Body of pancreas (tissue), 4 donors: ENCODE measurements at regions not wholly inside any gene's neighbourhood (a gene's known extent, or its start where the extent isn't known, plus 50 kb on each side); places are given as distances from the start of the nearest gene placed in this dataset.
"Not testable (repeated sequence)": the region's sequence is repeated elsewhere in the genome, so short reads cannot be mapped to it uniquely, and the experiment has no call there.

Source experiments
- ATAC-seq: fragments of 150-250 bp; one replicate; pipeline ENCODE4 v1.9.1; 2016
- DNase-seq, 4 donors: peaks; one replicate each; pipeline ENCODE4 v3.0.0-alpha.2; 2019
- H3K27ac ChIP-seq, 4 donors: fragments of 200-600 bp; sonication (generic); 1 replicate in 3 of 4; 2 replicates in 1 of 4; pipeline versions ENCODE4 v1.5.1 to v1.6.1; 2016 to 2019; ENCODE audit warnings: mild to moderate bottlenecking in 1 of 4, mixed read lengths in 1 of 4, moderate library complexity in 1 of 4
- H3K27me3 ChIP-seq, 2 donors: fragments of 200-600 bp; sonication (generic); one replicate each; pipeline ENCODE4 v1.6.0; 2016; ENCODE audit warnings: mild to moderate bottlenecking in 1 of 2
- H3K36me3 ChIP-seq, 2 donors: fragments of 200-600 bp; sonication (generic); replicated peaks in 1 of 2; 2 replicates each; pipeline ENCODE4 v1.5.1; 2016; ENCODE audit warnings: low read depth in 2 of 2; ENCODE audit not compliant: insufficient read depth in 1 of 2
- H3K4me1 ChIP-seq: fragments of 200-600 bp; sonication (generic); one replicate; pipeline ENCODE4 v1.6.0; 2016
- H3K4me3 ChIP-seq, 2 donors: fragments of 200-600 bp; sonication (generic); 1 replicate in 1 of 2; 2 replicates in 1 of 2; pipeline ENCODE4 v1.5.1; 2016 to 2019
- H3K9me3 ChIP-seq, 3 donors: fragments of 200-600 bp; sonication (generic); 1 replicate in 2 of 3; 2 replicates in 1 of 3; pipeline ENCODE4 v1.5.1; 2016
- POLR2A ChIP-seq, 3 donors: fragments of 450-650 bp; IDR thresholded peaks; one replicate each; pipeline ENCODE4 v1.6.1; 2016; ENCODE audit warnings: antibody characterized with exemption in 3 of 3, mild to moderate bottlenecking in 2 of 3
- WGBS, 2 donors: methylation state at CpG; one replicate each; pipeline ENCODE4 v1.1.5; 2017; 5-methylcytosine and 5-hydroxymethylcytosine counted together
- intact Hi-C: fragments of 100-400 bp; cut with DNase I; formaldehyde crosslinking; loops from one replicate; pipeline ENCODE4 v1.15.1; 2023
- TF ChIP-seq, protein P1 (sequence below), 7 experiments: fragments of 450-650 bp in 4 of 7; fragments of 200-600 bp in 3 of 7; sonication (generic) in 3 of 7; IDR thresholded peaks; one replicate each; pipeline ENCODE4 v1.5.1; 2016 to 2019; ENCODE audit warnings: antibody characterized with exemption in 7 of 7

DNA sequence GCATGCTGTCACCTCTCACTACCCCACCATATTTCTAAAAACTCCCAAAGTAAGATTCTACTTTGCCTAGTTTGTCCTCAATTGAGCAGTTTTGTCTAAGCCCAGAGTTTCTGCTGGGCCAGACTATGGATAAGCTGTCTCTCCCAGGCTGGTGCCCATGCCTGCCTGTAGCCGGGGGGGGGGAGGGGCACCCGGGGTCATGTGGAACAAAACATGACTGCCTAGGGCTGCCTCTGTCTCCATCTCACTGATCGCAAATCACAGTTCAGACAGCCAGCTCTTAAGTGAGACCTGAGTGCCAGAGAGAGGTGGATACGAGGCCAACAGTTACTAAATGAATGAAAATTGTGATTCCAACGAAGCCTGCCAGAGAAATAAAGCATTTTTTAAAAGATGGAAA, 78.8 kb upstream of the RPRML start:
- no peak overlapping the region for H3K27ac ChIP-seq
- intact Hi-C loops = no loop called here
- no peaks in the 10 kb centered on the region for H3K4me1 ChIP-seq
- no peaks in the 10 kb centered on the region for H3K9me3 ChIP-seq
- H3K36me3 ChIP-seq = peaks cover 0 to 7% of the 10 kb centered on the region in 2 donors
- H3K27me3 ChIP-seq = no peaks in the 10 kb centered on the region
- ATAC-seq (no peak), DNase-seq (no peak)
- 89% methylated on average over 5 of the region's 5 CpGs for WGBS, 2 donors
- H3K4me3 ChIP-seq = no peak overlapping the region
- TF ChIP-seq POLR2A (IDR thresholded peaks at IDR 0.05) = no peak
- TF ChIP-seq, protein P1, sequence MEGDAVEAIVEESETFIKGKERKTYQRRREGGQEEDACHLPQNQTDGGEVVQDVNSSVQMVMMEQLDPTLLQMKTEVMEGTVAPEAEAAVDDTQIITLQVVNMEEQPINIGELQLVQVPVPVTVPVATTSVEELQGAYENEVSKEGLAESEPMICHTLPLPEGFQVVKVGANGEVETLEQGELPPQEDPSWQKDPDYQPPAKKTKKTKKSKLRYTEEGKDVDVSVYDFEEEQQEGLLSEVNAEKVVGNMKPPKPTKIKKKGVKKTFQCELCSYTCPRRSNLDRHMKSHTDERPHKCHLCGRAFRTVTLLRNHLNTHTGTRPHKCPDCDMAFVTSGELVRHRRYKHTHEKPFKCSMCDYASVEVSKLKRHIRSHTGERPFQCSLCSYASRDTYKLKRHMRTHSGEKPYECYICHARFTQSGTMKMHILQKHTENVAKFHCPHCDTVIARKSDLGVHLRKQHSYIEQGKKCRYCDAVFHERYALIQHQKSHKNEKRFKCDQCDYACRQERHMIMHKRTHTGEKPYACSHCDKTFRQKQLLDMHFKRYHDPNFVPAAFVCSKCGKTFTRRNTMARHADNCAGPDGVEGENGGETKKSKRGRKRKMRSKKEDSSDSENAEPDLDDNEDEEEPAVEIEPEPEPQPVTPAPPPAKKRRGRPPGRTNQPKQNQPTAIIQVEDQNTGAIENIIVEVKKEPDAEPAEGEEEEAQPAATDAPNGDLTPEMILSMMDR (IDR thresholded peaks at IDR 0.05) = no peak

DNA sequence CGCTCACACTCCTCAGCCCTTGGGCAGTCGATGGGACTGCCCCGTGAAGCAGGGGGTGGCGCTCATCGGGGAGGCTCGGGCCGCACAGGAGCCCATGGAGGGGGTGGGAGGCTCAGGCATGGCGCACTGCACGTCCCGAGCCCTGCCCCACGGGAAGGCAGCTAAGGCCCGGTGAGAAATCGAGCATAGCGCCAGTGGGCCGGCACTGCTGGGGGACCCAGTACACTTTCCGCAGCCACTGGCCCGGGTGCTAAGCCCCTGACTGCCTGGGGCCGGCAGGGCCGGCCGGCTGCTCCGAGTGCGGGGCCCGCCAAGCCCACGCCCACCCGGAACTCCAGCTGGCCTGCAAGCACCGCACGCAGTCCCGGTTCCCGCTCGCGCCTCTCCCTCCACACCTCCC, 78.2 kb upstream of the RPRML start:
- ATAC-seq, DNase-seq, H3K27ac ChIP-seq, H3K36me3 ChIP-seq, H3K4me3 ChIP-seq, H3K4me1 ChIP-seq, intact Hi-C loops, H3K9me3 ChIP-seq, H3K27me3 ChIP-seq: not testable (repeated sequence)
- 94 to 98% methylated on average over 6 to 31 of the region's 31 CpGs for WGBS, 2 donors

DNA sequence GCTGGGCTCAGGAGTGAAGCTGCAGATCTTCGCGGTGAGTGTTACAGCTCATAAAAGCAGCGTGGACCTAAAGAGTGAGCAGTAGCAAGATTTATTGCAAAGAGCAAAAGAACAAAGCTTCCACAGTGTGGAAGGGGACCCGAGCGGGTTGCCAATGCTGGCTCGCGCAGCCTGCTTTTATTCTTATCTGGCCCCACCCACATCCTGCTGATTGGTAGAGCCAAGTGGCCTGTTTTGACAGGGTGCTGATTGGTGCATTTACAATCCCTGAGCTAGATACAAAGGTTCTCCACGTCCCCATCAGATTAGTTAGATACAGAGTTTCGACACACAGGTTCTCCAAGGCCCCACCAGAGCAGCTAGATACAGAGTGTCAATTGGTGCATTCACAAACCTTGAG, 77.6 kb upstream of the RPRML start:
- H3K4me3 ChIP-seq, H3K27me3 ChIP-seq, H3K27ac ChIP-seq, intact Hi-C loops, H3K9me3 ChIP-seq, DNase-seq, H3K36me3 ChIP-seq, ATAC-seq, H3K4me1 ChIP-seq: not testable (repeated sequence)
- WGBS, 2 donors = 89 to 97% methylated on average over 5 to 7 of the region's 9 CpGs
